ENCODE measurements at regions not wholly inside any gene's neighbourhood (a gene's known extent, or its start where the extent isn't known, plus 50 kb on each side); places are given as distances from the start of the nearest gene placed in this dataset.

DNA sequence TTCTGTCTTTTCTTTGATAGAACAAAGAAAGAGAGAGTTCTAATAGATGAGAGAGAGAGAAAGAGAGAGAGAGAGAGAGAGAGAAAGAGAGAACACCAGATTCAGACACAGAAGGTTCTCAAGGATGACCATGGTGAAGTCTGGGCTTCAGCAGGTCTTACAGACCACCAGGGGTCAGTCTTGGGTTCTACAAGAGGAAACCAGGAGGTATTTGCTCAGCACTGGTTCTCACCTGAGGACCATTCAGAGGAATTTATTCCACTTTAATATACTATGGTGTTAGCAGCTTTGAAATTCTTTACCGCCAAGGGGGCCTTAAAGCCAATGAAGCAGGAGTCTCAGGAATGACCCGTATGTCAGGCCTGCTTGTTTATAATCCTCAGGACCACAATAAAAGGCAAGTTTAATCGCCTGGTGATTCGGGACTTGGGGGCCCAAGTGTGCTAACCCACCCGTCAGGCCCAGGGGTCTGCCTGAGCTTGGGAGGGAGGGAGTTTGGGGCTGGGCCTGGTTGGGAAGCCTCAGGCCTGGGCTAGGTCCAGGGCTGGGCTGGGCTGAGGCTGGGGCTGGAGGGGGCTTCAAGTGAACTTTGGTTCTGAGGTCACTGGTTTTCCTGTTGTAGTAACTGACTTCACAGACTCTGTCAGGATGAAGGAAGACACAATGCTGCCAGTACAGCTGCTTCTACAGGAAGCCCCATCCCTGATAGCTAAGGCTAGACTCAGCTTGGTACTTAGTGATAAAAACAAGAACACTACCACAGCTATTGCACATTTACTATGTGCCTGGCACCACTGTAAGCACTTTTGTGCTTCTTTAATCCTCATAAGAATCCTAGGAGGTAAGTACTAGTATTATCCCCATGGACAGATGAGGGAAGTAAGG, 179.2 kb upstream of the ZBED5 start:
- Histone ChIP-seq H3K4me3 (no peak overlapping the region), H3K27ac (no peak overlapping the region), H3K4me1 (peaks cover 27% of the 10 kb centered on the region), H3K9me3 (no peaks in the 10 kb centered on the region), H3K27me3 (no peaks in the 10 kb centered on the region), H3K36me3 (no peaks in the 10 kb centered on the region)
- TF ChIP-seq POLR2A (IDR thresholded peaks at IDR 0.05) (no peak), POLR2AphosphoS5 (IDR thresholded peaks at IDR 0.05; ENCODE audit: insufficient read depth in 1 of 2, low read depth in 1 of 2) (peak in 1 of 2 donors; percentile 13)
- TF ChIP-seq, protein P1, sequence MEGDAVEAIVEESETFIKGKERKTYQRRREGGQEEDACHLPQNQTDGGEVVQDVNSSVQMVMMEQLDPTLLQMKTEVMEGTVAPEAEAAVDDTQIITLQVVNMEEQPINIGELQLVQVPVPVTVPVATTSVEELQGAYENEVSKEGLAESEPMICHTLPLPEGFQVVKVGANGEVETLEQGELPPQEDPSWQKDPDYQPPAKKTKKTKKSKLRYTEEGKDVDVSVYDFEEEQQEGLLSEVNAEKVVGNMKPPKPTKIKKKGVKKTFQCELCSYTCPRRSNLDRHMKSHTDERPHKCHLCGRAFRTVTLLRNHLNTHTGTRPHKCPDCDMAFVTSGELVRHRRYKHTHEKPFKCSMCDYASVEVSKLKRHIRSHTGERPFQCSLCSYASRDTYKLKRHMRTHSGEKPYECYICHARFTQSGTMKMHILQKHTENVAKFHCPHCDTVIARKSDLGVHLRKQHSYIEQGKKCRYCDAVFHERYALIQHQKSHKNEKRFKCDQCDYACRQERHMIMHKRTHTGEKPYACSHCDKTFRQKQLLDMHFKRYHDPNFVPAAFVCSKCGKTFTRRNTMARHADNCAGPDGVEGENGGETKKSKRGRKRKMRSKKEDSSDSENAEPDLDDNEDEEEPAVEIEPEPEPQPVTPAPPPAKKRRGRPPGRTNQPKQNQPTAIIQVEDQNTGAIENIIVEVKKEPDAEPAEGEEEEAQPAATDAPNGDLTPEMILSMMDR (IDR thresholded peaks at IDR 0.05): peak; percentile 49 to 75 (median 56)
- intact Hi-C loops (cut with DNase I): no loop called here
- no peak for DNase-seq (ENCODE audit: extremely low spot score in 2 of 2)

DNA sequence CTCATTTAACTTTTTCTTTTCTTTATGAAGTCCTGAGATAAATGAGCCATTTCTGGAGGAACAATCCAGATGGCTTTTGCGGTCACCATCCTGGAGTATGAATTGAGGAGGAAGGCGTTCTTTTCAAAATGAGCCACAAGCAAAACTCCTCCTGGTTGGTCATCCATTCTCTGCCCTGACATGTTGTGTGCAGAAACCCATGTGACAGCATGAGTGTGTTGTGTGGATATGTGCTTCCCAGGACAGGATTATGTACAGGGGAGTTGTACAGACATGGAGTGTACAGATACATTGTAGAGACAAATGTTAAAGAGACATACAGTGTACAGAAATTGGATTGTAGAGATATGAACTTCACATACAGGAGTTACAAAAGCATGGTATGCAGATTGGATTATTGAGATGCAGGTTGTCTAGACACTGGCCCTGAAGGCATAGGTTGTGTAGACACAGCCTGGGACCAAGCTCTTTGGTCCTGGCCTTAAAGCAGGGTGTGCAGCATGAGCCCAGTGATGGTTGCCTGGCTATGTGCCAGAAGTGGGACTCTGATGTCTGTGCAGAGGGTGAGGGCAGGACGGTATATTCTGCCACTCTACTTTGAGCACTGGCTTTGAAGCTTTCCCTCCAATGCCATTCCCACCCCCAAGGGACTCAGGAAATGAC, 178.5 kb upstream of the ZBED5 start:
- intact Hi-C loops (cut with DNase I): no loop called here
- H3K27ac ChIP-seq: no peak overlapping the region
- TF ChIP-seq POLR2A (IDR thresholded peaks at IDR 0.05) (no peak), POLR2AphosphoS5 (IDR thresholded peaks at IDR 0.05; ENCODE audit: insufficient read depth in 1 of 2, low read depth in 1 of 2) (no peak)
- TF ChIP-seq, protein P1 (IDR thresholded peaks at IDR 0.05): no peak
- H3K27me3 ChIP-seq: no peaks in the 10 kb centered on the region
- H3K4me1 ChIP-seq: peaks cover 27% of the 10 kb centered on the region
- no peaks in the 10 kb centered on the region for H3K36me3 ChIP-seq
- no peak for DNase-seq (ENCODE audit: extremely low spot score in 2 of 2)
- no peaks in the 10 kb centered on the region for H3K9me3 ChIP-seq
- H3K4me3 ChIP-seq: no peak overlapping the region

DNA sequence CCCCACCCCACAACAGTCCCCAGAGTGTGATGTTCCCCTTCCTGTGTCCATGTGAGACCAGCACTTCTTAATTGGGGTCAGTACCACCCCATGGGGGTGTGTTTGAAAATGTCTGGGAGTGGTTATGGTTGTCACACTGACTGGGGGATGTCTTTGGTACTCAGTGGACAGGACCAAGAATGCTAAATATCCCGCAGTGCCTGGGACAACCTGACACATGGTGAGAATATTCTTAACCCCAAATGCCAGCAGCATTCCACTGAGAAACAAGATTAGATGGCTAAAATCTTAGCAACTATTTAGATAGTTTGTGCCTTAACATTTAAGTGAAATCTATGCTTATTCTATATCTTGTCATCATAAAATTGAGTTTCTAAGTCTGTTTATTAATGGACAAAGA, 177.5 kb upstream of the ZBED5 start:
- Histone ChIP-seq H3K27ac (no peak overlapping the region), H3K27me3 (no peaks in the 10 kb centered on the region), H3K36me3 (no peaks in the 10 kb centered on the region), H3K9me3 (no peaks in the 10 kb centered on the region), H3K4me3 (no peak overlapping the region), H3K4me1 (peaks cover 27% of the 10 kb centered on the region)
- no peak for DNase-seq (ENCODE audit: extremely low spot score in 2 of 2)
- intact Hi-C loops (cut with DNase I): no loop called here
- no peak for TF ChIP-seq POLR2AphosphoS5 (IDR thresholded peaks at IDR 0.05; ENCODE audit: insufficient read depth in 1 of 2, low read depth in 1 of 2)
- TF ChIP-seq POLR2A (IDR thresholded peaks at IDR 0.05): no peak
- TF ChIP-seq, protein P1 (IDR thresholded peaks at IDR 0.05): no peak

DNA sequence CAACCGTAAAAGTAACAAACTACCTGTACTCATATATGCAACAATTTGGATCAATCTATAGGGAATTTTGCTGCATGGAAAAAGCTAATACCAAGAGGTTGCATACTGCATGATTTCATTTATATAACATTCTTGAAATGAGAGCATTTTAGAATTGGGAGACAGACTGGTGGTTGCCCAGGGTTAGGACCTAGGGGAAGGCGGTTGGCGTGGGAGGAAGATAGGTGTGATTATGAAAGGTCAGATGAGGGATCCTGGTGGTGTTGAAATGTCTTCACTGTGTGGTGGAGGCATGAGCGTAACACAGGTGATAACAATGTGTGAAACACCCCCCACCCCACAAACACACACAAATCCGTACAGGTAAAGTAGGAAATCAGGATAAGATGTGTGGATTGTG, 176.6 kb upstream of the ZBED5 start:
- DNase-seq (ENCODE audit: extremely low spot score in 2 of 2): no peak
- Histone ChIP-seq H3K4me3 (no peak overlapping the region), H3K27ac (no peak overlapping the region), H3K36me3 (no peaks in the 10 kb centered on the region), H3K9me3 (no peaks in the 10 kb centered on the region), H3K4me1 (peaks cover 25% of the 10 kb centered on the region), H3K27me3 (no peaks in the 10 kb centered on the region)
- TF ChIP-seq POLR2A (IDR thresholded peaks at IDR 0.05) (no peak), POLR2AphosphoS5 (IDR thresholded peaks at IDR 0.05; ENCODE audit: insufficient read depth in 1 of 2, low read depth in 1 of 2) (no peak)
- TF ChIP-seq, protein P1 (IDR thresholded peaks at IDR 0.05): no peak
- intact Hi-C loops (cut with DNase I): no loop called here

- intact Hi-C loops (cut with DNase I): no loop called here
Measured at GRCh38 chr11:11032066-11032465, 174.2 kb upstream of the ZBED5 start.

More at GRCh38 chr11:11032066-11032465, 174.2 kb upstream of the ZBED5 start:
- TF ChIP-seq, protein P1 (IDR thresholded peaks at IDR 0.05): no peak
- no peak for TF ChIP-seq POLR2A (IDR thresholded peaks at IDR 0.05)
- no peak for TF ChIP-seq POLR2AphosphoS5 (IDR thresholded peaks at IDR 0.05; ENCODE audit: insufficient read depth in 1 of 2, low read depth in 1 of 2)
- no peak overlapping the region for H3K4me3 ChIP-seq
- H3K36me3 ChIP-seq: no peaks in the 10 kb centered on the region
- no peaks in the 10 kb centered on the region for H3K27me3 ChIP-seq
- H3K4me1 ChIP-seq: peaks cover under 1% of the 10 kb centered on the region
- no peak overlapping the region for H3K27ac ChIP-seq
- no peaks in the 10 kb centered on the region for H3K9me3 ChIP-seq
- no peak for DNase-seq (ENCODE audit: extremely low spot score in 2 of 2)

All from vagina (tissue), 2 donors.